K562 (cell line): ENCODE measurements at regions not wholly inside any gene's neighbourhood (a gene's known extent, or its start where the extent isn't known, plus 50 kb on each side); places are given as distances from the start of the nearest gene placed in this dataset.

Experiments used
- ATAC-seq: fragments of 200-7000 bp; cut with Tn5 transposase; 3 replicates; pipeline ENCODE4 v1.9.1; 2020; ENCODE audit warnings: moderate library complexity
- BruUV-seq: library from RNA; stranded (reverse); fragments of 400-500 nt; replicated peaks from 2 replicates; lab custom pipeline; 2021; lab: Mats Ljungman, UMichigan
- CTCF ChIA-PET: fragments of 300-600 bp; formaldehyde crosslinking; extraction: SDS; loops from one replicate; lab custom pipeline; 2021; ENCODE audit warnings: low intra/inter-chr PET ratio; lab: Yijun Ruan, JAX
- POLR2A ChIA-PET: fragments of 300-600, 350-650 bp; sonication (Branson Sonifier 250); formaldehyde crosslinking; extraction: SDS; loops from one replicate; lab custom pipeline; 2021; ENCODE audit warnings: antibody characterized with exemption, inconsistent platforms; lab: Yijun Ruan, JAX
- DNase-seq, 4 experiments: peaks; one replicate each; pipeline versions ENCODE4 v3.0.0 to v3.0.0-alpha.2; 2011 to 2018; ENCODE audit warnings: low spot score in 3 of 4, mixed read lengths in 3 of 4; ENCODE audit errors: extremely low read depth in 1 of 4
- FAIRE-seq: peaks from 2 replicates; lab custom pipeline; 2011; peaks lifted over from hg19 to GRCh38; lab: Jason Lieb, UNC
- H2AFZ ChIP-seq: 2 replicates; pipeline ENCODE4 v1.6.0; 2011; ENCODE audit warnings: low read depth, low read length, control low read depth, inconsistent platforms
- H3K27ac ChIP-seq: fragments of 200-600 bp; 3 replicates; pipeline ENCODE4 v1.8.0; 2011; ENCODE audit warnings: low read depth, mild to moderate bottlenecking, control low read depth, inconsistent platforms, low read length, moderate library complexity, mixed read lengths; ENCODE audit errors: extremely low read depth
- H3K27me3 ChIP-seq, 2 experiments: fragments of 300-600 bp in 1 of 2; 2 replicates in 1 of 2; 3 replicates in 1 of 2; pipeline versions ENCODE4 v1.6.0 to v1.8.0; 2011; ENCODE audit warnings: inconsistent platforms in 2 of 2, low read length in 2 of 2, mild to moderate bottlenecking in 1 of 2, mixed read lengths in 1 of 2, moderate library complexity in 1 of 2; ENCODE audit not compliant: control insufficient read depth in 2 of 2, insufficient read depth in 2 of 2
- H3K36me3 ChIP-seq: fragments of 300-600 bp; 3 replicates; pipeline ENCODE4 v1.8.0; 2011; ENCODE audit warnings: mild to moderate bottlenecking, low read length, inconsistent platforms; ENCODE audit not compliant: control insufficient read depth, insufficient read depth
- H3K4me1 ChIP-seq, 2 experiments: fragments of 200-600 bp in 1 of 2; replicated peaks in 1 of 2; 2 replicates in 1 of 2; 3 replicates in 1 of 2; pipeline versions ENCODE4 v1.5.1 to v1.8.0; 2011; ENCODE audit warnings: inconsistent platforms in 2 of 2, low read length in 2 of 2, mild to moderate bottlenecking in 1 of 2, mixed read lengths in 1 of 2, moderate library complexity in 1 of 2; ENCODE audit not compliant: control insufficient read depth in 2 of 2, insufficient read depth in 2 of 2
- H3K4me2 ChIP-seq: 2 replicates; pipeline ENCODE4 v1.6.1; 2011; ENCODE audit warnings: low read length, control low read depth, inconsistent platforms, mixed read lengths; ENCODE audit not compliant: insufficient read depth
- H3K4me3 ChIP-seq: fragments of 200-600 bp; sonication (generic), shearing (Covaris generic); 2 replicates; pipeline ENCODE4 v1.5.1; 2016; ENCODE audit warnings: control low read depth, inconsistent platforms
- H3K79me2 ChIP-seq: fragments of 200-600 bp; 3 replicates; pipeline ENCODE4 v1.8.0; 2011; ENCODE audit warnings: low read length, inconsistent platforms; ENCODE audit not compliant: control insufficient read depth, insufficient read depth
- H3K9ac ChIP-seq, 2 experiments: 2 replicates each; pipeline versions ENCODE4 v1.6.0 to v1.6.1; 2011; ENCODE audit warnings: low read depth in 2 of 2, low read length in 2 of 2, control low read depth in 1 of 2, inconsistent platforms in 1 of 2, mild to moderate bottlenecking in 1 of 2, mixed read lengths in 1 of 2; ENCODE audit not compliant: insufficient read depth in 1 of 2
- H3K9me1 ChIP-seq: one replicate; pipeline ENCODE4 v1.6.0; 2011; ENCODE audit warnings: inconsistent platforms, mild to moderate bottlenecking, low read length, moderate library complexity; ENCODE audit not compliant: control insufficient read depth, insufficient read depth
- H3K9me3 ChIP-seq: replicated peaks from 2 replicates; pipeline ENCODE4 v1.5.1; 2011; ENCODE audit warnings: low read depth, low read length, inconsistent platforms; ENCODE audit not compliant: control insufficient read depth, insufficient read depth
- H4K20me1 ChIP-seq: replicated peaks from 2 replicates; pipeline ENCODE4 v1.6.1; 2011; ENCODE audit warnings: low read length, inconsistent platforms, mixed read lengths; ENCODE audit not compliant: control insufficient read depth, insufficient read depth
- ATF1 ChIP-seq, 2 experiments: fragments of 450-650 bp in 1 of 2; IDR thresholded peaks; 2 replicates each; pipeline ENCODE4 v1.6.1; 2016; ENCODE audit warnings: missing compliant biosample characterization in 1 of 2, missing genetic modification characterization in 1 of 2
- DMBX1 ChIP-seq: fragments of 250-450 bp; sonication (Bioruptor Pico); IDR thresholded peaks from 2 replicates; pipeline ENCODE4 v1.8.0; 2022; ENCODE audit warnings: inconsistent platforms, mild to moderate bottlenecking, moderate library complexity, borderline replicate concordance
- ELF1 ChIP-seq: fragments of 200-800 bp; sonication (Bioruptor generic); IDR thresholded peaks from 2 replicates; pipeline ENCODE4 v1.6.1; 2016; ENCODE audit warnings: missing genetic modification characterization, missing compliant biosample characterization
- TEAD4 ChIP-seq, 2 experiments: sonication (generic) in 1 of 2; formaldehyde crosslinking in 1 of 2; IDR thresholded peaks; 2 replicates each; pipeline versions ENCODE4 v1.6.1 to v1.8.0; 2012 to 2022; ENCODE audit warnings: borderline replicate concordance in 1 of 2, inconsistent platforms in 1 of 2, low read length in 1 of 2, mild to moderate bottlenecking in 1 of 2, missing genetic modification reagents in 1 of 2
- ZNF778 ChIP-seq: fragments of 450-650 bp; formaldehyde crosslinking; IDR thresholded peaks from 2 replicates; pipeline ENCODE4 v1.4.0; 2020; ENCODE audit warnings: mild to moderate bottlenecking, moderate library complexity
- ZSCAN29 ChIP-seq: fragments of 450-650 bp; IDR thresholded peaks from 2 replicates; pipeline ENCODE4 v1.6.1; 2017
- WGBS: fragments of 100-300 bp; shearing (Covaris generic); methylation state at CpG from one replicate; pipeline ENCODE4 v1.1.6; 2016; ENCODE audit warnings: low coverage, mixed read lengths; ENCODE audit not compliant: insufficient coverage; ENCODE audit errors: missing lambda C conversion rate; 5-methylcytosine and 5-hydroxymethylcytosine counted together
- in situ Hi-C: fragments of 300-500 bp; cut with MboI; formaldehyde crosslinking; loops from 4 replicates; pipeline ENCODE4 v1.15.0; 2018; ENCODE audit warnings: inconsistent platforms, mixed read lengths
- intact Hi-C: fragments of 100-400 bp; cut with micrococcal nuclease; formaldehyde crosslinking; loops from 2 replicates; pipeline ENCODE4 v1.14.2; 2022
- TF ChIP-seq, protein P1 (sequence below): fragments of 200-800 bp; sonication (Bioruptor generic); IDR thresholded peaks from 2 replicates; pipeline ENCODE4 v1.6.1; 2017; ENCODE audit warnings: missing genetic modification characterization, missing compliant biosample characterization
- TF ChIP-seq, protein P2 (sequence below): fragments of 250-450 bp; sonication (Bioruptor Pico); IDR thresholded peaks from 2 replicates; pipeline ENCODE4 v1.4.0; 2020; ENCODE audit warnings: mild to moderate bottlenecking, moderate library complexity
- TF ChIP-seq, protein P3 (sequence below): sonication (generic); formaldehyde crosslinking; IDR thresholded peaks from 2 replicates; pipeline ENCODE4 v1.8.1; 2022; ENCODE audit warnings: missing genetic modification reagents
- TF ChIP-seq, protein P4 (sequence below), 3 experiments: IDR thresholded peaks in 2 of 3; conservative IDR thresholded peaks in 1 of 3; 2 replicates each; pipeline ENCODE4 v1.5.1; 2011 to 2012; ENCODE audit warnings: low read length in 3 of 3, mild to moderate bottlenecking in 3 of 3, control low read depth in 2 of 3, improper control_type of control experiment in 1 of 3, inconsistent platforms in 1 of 3, low read depth in 1 of 3, mixed read lengths in 1 of 3, moderate library complexity in 1 of 3; ENCODE audit not compliant: insufficient read depth in 2 of 3

DNA sequence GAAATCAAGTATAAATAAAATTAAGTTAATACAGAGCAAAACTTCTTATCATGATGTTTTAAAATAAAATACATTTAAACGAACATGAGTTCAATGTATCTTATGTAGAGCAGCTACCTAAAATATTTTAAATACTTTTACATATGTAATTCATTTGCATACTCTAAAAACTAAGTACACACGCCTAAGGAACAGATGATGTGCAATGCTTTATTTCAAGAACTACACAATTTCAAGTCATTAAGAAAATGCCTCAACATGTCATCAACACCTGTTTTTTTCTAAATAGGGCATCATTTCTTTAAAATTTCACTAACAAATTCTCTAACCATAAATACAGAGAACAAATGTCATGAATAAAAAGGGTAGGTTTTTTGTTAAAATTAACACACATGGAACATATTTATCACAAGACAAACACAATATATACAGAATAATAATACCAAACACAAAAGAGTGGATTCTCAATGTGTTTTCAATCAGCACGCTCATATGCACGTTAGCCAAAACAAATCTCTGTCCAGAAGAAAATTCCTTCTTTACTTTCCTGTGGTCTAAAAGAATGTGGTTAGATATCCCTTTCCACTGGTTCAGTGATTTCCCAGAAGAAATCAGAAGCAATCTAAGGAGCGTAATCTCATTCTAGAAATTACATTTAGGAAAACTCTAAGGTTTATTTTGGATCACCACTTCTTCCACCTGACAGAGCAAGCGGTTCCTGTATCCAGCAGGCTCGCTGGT lies 73.0 kb upstream of the PFKP start:
- under 1% methylated on average over 7 of the region's 7 CpGs for WGBS
- CTCF ChIA-PET, result no interaction called here
- no peak overlapping the region for H3K4me2 ChIP-seq
- H3K9me3 ChIP-seq, result no peaks in the 10 kb centered on the region; the same call in 1 of the 2 replicates
- H3K4me1 ChIP-seq, result no peaks in the 10 kb centered on the region
- H3K79me2 ChIP-seq, result no peaks in the 10 kb centered on the region
- in situ Hi-C loops (no loop called here), intact Hi-C loops (no loop called here)
- no peak overlapping the region for H3K27ac ChIP-seq
- H3K36me3 ChIP-seq, result no peaks in the 10 kb centered on the region
- POLR2A ChIA-PET, result no interaction called here
- no peak for ATAC-seq
- TF ChIP-seq TEAD4 (IDR thresholded peaks at IDR 0.05; ENCODE audit: low read length) (no peak), TEAD4 (CRISPR knock-in tag; IDR thresholded peaks at IDR 0.05; ENCODE audit: borderline replicate concordance) (no peak), DMBX1 (CRISPR knock-in tag) (no peak), ZNF778 (CRISPR knock-in tag) (no peak), ZSCAN29 (no peak), ELF1 (no peak), ATF1 (CRISPR knock-in tag; IDR thresholded peaks at IDR 0.05) (no peak), ATF1 (tag; IDR thresholded peaks at IDR 0.05) (no peak)
- TF ChIP-seq, protein P1, sequence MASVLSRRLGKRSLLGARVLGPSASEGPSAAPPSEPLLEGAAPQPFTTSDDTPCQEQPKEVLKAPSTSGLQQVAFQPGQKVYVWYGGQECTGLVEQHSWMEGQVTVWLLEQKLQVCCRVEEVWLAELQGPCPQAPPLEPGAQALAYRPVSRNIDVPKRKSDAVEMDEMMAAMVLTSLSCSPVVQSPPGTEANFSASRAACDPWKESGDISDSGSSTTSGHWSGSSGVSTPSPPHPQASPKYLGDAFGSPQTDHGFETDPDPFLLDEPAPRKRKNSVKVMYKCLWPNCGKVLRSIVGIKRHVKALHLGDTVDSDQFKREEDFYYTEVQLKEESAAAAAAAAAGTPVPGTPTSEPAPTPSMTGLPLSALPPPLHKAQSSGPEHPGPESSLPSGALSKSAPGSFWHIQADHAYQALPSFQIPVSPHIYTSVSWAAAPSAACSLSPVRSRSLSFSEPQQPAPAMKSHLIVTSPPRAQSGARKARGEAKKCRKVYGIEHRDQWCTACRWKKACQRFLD (CRISPR knock-in tag), result no peak
- TF ChIP-seq, protein P2, sequence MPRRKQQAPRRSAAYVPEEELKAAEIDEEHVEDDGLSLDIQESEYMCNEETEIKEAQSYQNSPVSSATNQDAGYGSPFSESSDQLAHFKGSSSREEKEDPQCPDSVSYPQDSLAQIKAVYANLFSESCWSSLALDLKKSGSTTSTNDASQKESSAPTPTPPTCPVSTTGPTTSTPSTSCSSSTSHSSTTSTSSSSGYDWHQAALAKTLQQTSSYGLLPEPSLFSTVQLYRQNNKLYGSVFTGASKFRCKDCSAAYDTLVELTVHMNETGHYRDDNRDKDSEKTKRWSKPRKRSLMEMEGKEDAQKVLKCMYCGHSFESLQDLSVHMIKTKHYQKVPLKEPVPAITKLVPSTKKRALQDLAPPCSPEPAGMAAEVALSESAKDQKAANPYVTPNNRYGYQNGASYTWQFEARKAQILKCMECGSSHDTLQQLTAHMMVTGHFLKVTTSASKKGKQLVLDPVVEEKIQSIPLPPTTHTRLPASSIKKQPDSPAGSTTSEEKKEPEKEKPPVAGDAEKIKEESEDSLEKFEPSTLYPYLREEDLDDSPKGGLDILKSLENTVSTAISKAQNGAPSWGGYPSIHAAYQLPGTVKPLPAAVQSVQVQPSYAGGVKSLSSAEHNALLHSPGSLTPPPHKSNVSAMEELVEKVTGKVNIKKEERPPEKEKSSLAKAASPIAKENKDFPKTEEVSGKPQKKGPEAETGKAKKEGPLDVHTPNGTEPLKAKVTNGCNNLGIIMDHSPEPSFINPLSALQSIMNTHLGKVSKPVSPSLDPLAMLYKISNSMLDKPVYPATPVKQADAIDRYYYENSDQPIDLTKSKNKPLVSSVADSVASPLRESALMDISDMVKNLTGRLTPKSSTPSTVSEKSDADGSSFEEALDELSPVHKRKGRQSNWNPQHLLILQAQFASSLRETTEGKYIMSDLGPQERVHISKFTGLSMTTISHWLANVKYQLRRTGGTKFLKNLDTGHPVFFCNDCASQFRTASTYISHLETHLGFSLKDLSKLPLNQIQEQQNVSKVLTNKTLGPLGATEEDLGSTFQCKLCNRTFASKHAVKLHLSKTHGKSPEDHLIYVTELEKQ, result no peak
- TF ChIP-seq, protein P3, sequence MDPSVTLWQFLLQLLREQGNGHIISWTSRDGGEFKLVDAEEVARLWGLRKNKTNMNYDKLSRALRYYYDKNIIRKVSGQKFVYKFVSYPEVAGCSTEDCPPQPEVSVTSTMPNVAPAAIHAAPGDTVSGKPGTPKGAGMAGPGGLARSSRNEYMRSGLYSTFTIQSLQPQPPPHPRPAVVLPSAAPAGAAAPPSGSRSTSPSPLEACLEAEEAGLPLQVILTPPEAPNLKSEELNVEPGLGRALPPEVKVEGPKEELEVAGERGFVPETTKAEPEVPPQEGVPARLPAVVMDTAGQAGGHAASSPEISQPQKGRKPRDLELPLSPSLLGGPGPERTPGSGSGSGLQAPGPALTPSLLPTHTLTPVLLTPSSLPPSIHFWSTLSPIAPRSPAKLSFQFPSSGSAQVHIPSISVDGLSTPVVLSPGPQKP (CRISPR knock-in tag), result no peak
- TF ChIP-seq, protein P4, sequence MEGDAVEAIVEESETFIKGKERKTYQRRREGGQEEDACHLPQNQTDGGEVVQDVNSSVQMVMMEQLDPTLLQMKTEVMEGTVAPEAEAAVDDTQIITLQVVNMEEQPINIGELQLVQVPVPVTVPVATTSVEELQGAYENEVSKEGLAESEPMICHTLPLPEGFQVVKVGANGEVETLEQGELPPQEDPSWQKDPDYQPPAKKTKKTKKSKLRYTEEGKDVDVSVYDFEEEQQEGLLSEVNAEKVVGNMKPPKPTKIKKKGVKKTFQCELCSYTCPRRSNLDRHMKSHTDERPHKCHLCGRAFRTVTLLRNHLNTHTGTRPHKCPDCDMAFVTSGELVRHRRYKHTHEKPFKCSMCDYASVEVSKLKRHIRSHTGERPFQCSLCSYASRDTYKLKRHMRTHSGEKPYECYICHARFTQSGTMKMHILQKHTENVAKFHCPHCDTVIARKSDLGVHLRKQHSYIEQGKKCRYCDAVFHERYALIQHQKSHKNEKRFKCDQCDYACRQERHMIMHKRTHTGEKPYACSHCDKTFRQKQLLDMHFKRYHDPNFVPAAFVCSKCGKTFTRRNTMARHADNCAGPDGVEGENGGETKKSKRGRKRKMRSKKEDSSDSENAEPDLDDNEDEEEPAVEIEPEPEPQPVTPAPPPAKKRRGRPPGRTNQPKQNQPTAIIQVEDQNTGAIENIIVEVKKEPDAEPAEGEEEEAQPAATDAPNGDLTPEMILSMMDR (IDR thresholded peaks at IDR 0.05 in 2 of 3, conservative IDR thresholded peaks at IDR 0.05 in 1 of 3; ENCODE audit: insufficient read depth in 2 of 3, low read depth in 1 of 3, low read length in 3 of 3), result no peak
- BruUV-seq, result no TSS peak
- no peak for DNase-seq
- H4K20me1 ChIP-seq, result no peaks in the 10 kb centered on the region
- H2AFZ ChIP-seq, result no peak overlapping the region
- H3K9me1 ChIP-seq, result no peaks in the 10 kb centered on the region
- no peak overlapping the region for H3K4me3 ChIP-seq
- no peak for FAIRE-seq
- H3K27me3 ChIP-seq, result peaks cover 9 to 14% of the 10 kb centered on the region in 2 experiments; a peak in 4 of 5 replicates
- H3K9ac ChIP-seq, result no peak overlapping the region
